ENCODE measurements at regions not wholly inside any gene's neighbourhood (a gene's known extent, or its start where the extent isn't known, plus 50 kb on each side); places are given as distances from the start of the nearest gene placed in this dataset.

DNA sequence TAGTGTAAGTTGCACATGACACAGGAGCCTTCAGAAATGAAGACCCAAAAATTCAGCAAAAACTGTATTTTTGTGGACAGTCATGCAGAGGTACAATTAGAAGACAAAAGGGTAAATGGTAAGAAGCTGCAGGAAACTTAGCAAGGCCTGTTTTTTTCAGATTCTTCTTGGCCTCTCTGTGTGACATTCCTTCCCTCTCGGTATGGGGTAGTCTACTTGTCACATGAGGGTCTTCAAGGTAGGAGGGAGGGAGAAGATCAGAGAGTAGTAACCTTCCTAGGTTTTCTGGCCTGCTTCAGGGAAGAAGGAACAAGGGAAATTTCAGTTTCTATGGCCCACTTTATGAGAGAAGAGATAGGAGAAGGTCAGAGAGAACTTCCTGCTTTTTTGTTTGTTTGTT, 230.4 kb upstream of the PPP1R2C start:
- TF ChIP-seq, protein P1, sequence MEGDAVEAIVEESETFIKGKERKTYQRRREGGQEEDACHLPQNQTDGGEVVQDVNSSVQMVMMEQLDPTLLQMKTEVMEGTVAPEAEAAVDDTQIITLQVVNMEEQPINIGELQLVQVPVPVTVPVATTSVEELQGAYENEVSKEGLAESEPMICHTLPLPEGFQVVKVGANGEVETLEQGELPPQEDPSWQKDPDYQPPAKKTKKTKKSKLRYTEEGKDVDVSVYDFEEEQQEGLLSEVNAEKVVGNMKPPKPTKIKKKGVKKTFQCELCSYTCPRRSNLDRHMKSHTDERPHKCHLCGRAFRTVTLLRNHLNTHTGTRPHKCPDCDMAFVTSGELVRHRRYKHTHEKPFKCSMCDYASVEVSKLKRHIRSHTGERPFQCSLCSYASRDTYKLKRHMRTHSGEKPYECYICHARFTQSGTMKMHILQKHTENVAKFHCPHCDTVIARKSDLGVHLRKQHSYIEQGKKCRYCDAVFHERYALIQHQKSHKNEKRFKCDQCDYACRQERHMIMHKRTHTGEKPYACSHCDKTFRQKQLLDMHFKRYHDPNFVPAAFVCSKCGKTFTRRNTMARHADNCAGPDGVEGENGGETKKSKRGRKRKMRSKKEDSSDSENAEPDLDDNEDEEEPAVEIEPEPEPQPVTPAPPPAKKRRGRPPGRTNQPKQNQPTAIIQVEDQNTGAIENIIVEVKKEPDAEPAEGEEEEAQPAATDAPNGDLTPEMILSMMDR (conservative IDR thresholded peaks at IDR 0.05; ENCODE audit: low read length), result no peak
- TF ChIP-seq EZH2phosphoT487 (IDR thresholded peaks at IDR 0.05; ENCODE audit: borderline replicate concordance), result no peak
- Histone ChIP-seq H3K27me3 (ENCODE audit: insufficient read depth, low read length, poor library complexity, severe bottlenecking) (no peaks in the 10 kb centered on the region), H3K4me1 (ENCODE audit: insufficient read depth, low read length, poor library complexity, severe bottlenecking) (no peaks in the 10 kb centered on the region), H2AFZ (ENCODE audit: low read length) (no peak overlapping the region), H3K4me2 (ENCODE audit: low read depth, low read length, poor library complexity, severe bottlenecking) (no peak overlapping the region), H3K9ac (ENCODE audit: low read depth, low read length, poor library complexity, severe bottlenecking) (no peak overlapping the region), H3K4me3 (ENCODE audit: low read length, poor library complexity, severe bottlenecking) (no peak overlapping the region), H3K79me2 (ENCODE audit: insufficient read depth, low read length) (no peaks in the 10 kb centered on the region), H3K36me3 (ENCODE audit: insufficient read depth, low read length) (no peaks in the 10 kb centered on the region), H3K9me3 (ENCODE audit: insufficient read depth, low read depth, low read length) (no peaks in the 10 kb centered on the region), H3F3A (ENCODE audit: low read depth) (no peaks in the 10 kb centered on the region), H3K9me2 (replicated peaks; ENCODE audit: low read depth, low read length) (no peaks in the 10 kb centered on the region), H4K20me1 (ENCODE audit: insufficient read depth, low read length, poor library complexity, severe bottlenecking) (no peaks in the 10 kb centered on the region)

DNA sequence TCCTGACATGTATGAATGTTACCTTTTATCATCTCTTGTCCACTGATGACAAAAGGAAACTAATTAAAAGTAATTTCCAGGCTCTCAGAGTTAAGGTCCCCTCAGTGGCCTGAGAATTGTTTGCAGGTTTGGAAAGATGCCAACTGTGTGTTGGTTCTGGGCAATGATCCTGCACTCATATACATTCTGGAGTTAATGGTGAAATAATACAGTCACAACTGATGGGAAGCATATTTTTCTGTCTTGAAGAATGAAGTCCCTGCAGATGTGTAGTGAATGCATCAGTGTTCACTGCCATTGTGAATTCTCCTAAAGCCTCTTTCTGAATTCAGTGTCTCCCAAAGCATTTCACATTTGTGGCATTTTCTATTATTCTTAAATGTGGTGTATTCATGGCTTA, 238.1 kb upstream of the PPP1R2C start:
- H3K36me3 ChIP-seq (ENCODE audit: insufficient read depth, low read length), result no peaks in the 10 kb centered on the region
- H3K4me1 ChIP-seq (ENCODE audit: insufficient read depth, low read length, poor library complexity, severe bottlenecking), result peaks cover 15% of the 10 kb centered on the region
- TF ChIP-seq, protein P1 (conservative IDR thresholded peaks at IDR 0.05; ENCODE audit: low read length), result no peak
- no peak for TF ChIP-seq EZH2phosphoT487 (IDR thresholded peaks at IDR 0.05; ENCODE audit: borderline replicate concordance)
- no peak overlapping the region for H3K9ac ChIP-seq (ENCODE audit: low read depth, low read length, poor library complexity, severe bottlenecking)
- no peaks in the 10 kb centered on the region for H3K9me3 ChIP-seq (ENCODE audit: insufficient read depth, low read depth, low read length)
- H3K79me2 ChIP-seq (ENCODE audit: insufficient read depth, low read length), result no peaks in the 10 kb centered on the region
- H3K4me3 ChIP-seq (ENCODE audit: low read length, poor library complexity, severe bottlenecking), result no peak overlapping the region
- no peaks in the 10 kb centered on the region for H3K9me2 ChIP-seq (replicated peaks; ENCODE audit: low read depth, low read length)
- no peak overlapping the region for H3K4me2 ChIP-seq (ENCODE audit: low read depth, low read length, poor library complexity, severe bottlenecking)
- H2AFZ ChIP-seq (ENCODE audit: low read length), result no peak overlapping the region
- H3F3A ChIP-seq (ENCODE audit: low read depth), result no peaks in the 10 kb centered on the region
- no peaks in the 10 kb centered on the region for H3K27me3 ChIP-seq (ENCODE audit: insufficient read depth, low read length, poor library complexity, severe bottlenecking)
- no peaks in the 10 kb centered on the region for H4K20me1 ChIP-seq (ENCODE audit: insufficient read depth, low read length, poor library complexity, severe bottlenecking)

DNA sequence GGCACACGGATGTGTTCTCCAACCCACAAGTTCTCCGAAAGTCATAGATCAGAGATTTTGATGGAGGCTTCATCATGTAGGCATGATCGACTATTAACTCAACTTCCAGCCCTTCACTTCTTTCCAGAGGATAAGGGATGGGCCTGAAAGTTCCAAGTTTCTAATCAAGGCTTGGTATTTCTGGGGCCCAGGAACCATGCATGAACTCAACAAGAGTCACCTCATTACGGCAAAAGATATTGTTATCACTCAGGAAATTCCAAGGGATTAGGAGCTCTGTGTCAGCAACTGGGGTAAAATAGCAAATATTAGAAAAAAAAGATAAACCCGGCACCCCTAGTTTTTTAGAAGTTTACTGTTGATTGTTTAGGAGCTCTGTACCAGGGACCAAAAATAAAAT, 240.1 kb upstream of the PPP1R2C start:
- H3F3A ChIP-seq (ENCODE audit: low read depth), result no peaks in the 10 kb centered on the region
- peaks cover 15% of the 10 kb centered on the region for H3K4me1 ChIP-seq (ENCODE audit: insufficient read depth, low read length, poor library complexity, severe bottlenecking)
- H4K20me1 ChIP-seq (ENCODE audit: insufficient read depth, low read length, poor library complexity, severe bottlenecking), result no peaks in the 10 kb centered on the region
- no peaks in the 10 kb centered on the region for H3K27me3 ChIP-seq (ENCODE audit: insufficient read depth, low read length, poor library complexity, severe bottlenecking)
- no peaks in the 10 kb centered on the region for H3K9me3 ChIP-seq (ENCODE audit: insufficient read depth, low read depth, low read length)
- no peaks in the 10 kb centered on the region for H3K9me2 ChIP-seq (replicated peaks; ENCODE audit: low read depth, low read length)
- TF ChIP-seq EZH2phosphoT487 (IDR thresholded peaks at IDR 0.05; ENCODE audit: borderline replicate concordance), result no peak
- TF ChIP-seq, protein P1 (conservative IDR thresholded peaks at IDR 0.05; ENCODE audit: low read length), result no peak
- no peaks in the 10 kb centered on the region for H3K36me3 ChIP-seq (ENCODE audit: insufficient read depth, low read length)
- no peak overlapping the region for H3K4me2 ChIP-seq (ENCODE audit: low read depth, low read length, poor library complexity, severe bottlenecking)
- H2AFZ ChIP-seq (ENCODE audit: low read length), result no peak overlapping the region
- no peaks in the 10 kb centered on the region for H3K79me2 ChIP-seq (ENCODE audit: insufficient read depth, low read length)
- no peak overlapping the region for H3K9ac ChIP-seq (ENCODE audit: low read depth, low read length, poor library complexity, severe bottlenecking)
- H3K4me3 ChIP-seq (ENCODE audit: low read length, poor library complexity, severe bottlenecking), result no peak overlapping the region
